Endothelial cell of umbilical vein (primary cell): ENCODE measurements at regions not wholly inside any gene's neighbourhood (a gene's known extent, or its start where the extent isn't known, plus 50 kb on each side); places are given as distances from the start of the nearest gene placed in this dataset.

Experiments used
- BruUV-seq: library from RNA; stranded (reverse); fragments of 400-500 nt; replicated peaks from 2 replicates; lab custom pipeline; 2021; lab: Mats Ljungman, UMichigan
- CTCF ChIA-PET: fragments of 300-600, 350-600 bp; sonication (Branson Sonifier 250); formaldehyde crosslinking; loops from one replicate; lab custom pipeline; 2021; ENCODE audit warnings: antibody characterized with exemption, inconsistent platforms; lab: Charles Lee
- POLR2A ChIA-PET: fragments of 300-600, 350-600 bp; sonication (Branson Sonifier 250); formaldehyde crosslinking; loops from one replicate; lab custom pipeline; 2021; ENCODE audit warnings: antibody characterized with exemption, inconsistent platforms; lab: Charles Lee
- DNase-seq: peaks from one replicate; pipeline ENCODE4 v3.0.0-alpha.2; 2011; ENCODE audit warnings: low read depth, low spot score
- FAIRE-seq: peaks from 2 replicates; lab custom pipeline; 2011; peaks lifted over from hg19 to GRCh38; lab: Jason Lieb, UNC
- H2AFZ ChIP-seq: 2 replicates; pipeline ENCODE4 v1.6.0; 2012; ENCODE audit warnings: low read depth, low read length, control low read depth, inconsistent platforms
- H3K27ac ChIP-seq: 2 replicates; pipeline ENCODE4 v1.5.1; 2011; ENCODE audit warnings: low read depth, mild to moderate bottlenecking, control low read depth, low read length, moderate library complexity; ENCODE audit not compliant: insufficient read depth
- H3K27me3 ChIP-seq, 2 experiments: 2 replicates each; pipeline versions ENCODE4 v1.6.0 to v1.6.1; 2011; ENCODE audit warnings: low read length in 2 of 2, mixed read lengths in 1 of 2; ENCODE audit not compliant: control insufficient read depth in 2 of 2, insufficient read depth in 2 of 2
- H3K36me3 ChIP-seq, 2 experiments: 2 replicates in 1 of 2; 3 replicates in 1 of 2; pipeline ENCODE4 v1.5.1; 2011; ENCODE audit warnings: low read length in 2 of 2, mild to moderate bottlenecking in 1 of 2, moderate library complexity in 1 of 2; ENCODE audit not compliant: control insufficient read depth in 2 of 2, insufficient read depth in 2 of 2; ENCODE audit errors: extremely low read depth in 1 of 2
- H3K4me1 ChIP-seq: 3 replicates; pipeline ENCODE4 v1.5.1; 2011; ENCODE audit warnings: mild to moderate bottlenecking, low read length; ENCODE audit not compliant: control insufficient read depth, insufficient read depth; ENCODE audit errors: extremely low read depth
- H3K4me2 ChIP-seq: 2 replicates; pipeline ENCODE4 v1.6.1; 2011; ENCODE audit warnings: low read length, control low read depth, mixed read lengths; ENCODE audit not compliant: insufficient read depth
- H3K4me3 ChIP-seq, 3 experiments: fragments of 200-600 bp in 1 of 3; sonication (generic), shearing (Covaris generic) in 1 of 3; replicated peaks in 1 of 3; 2 replicates each; pipeline ENCODE4 v1.5.1; 2011 to 2016; ENCODE audit warnings: control low read depth in 3 of 3, low read length in 3 of 3, mild to moderate bottlenecking in 2 of 3, inconsistent platforms in 1 of 3, low read depth in 1 of 3, moderate library complexity in 1 of 3; ENCODE audit not compliant: insufficient read depth in 1 of 3
- H3K79me2 ChIP-seq: 2 replicates; pipeline ENCODE4 v1.6.0; 2012; ENCODE audit warnings: low read length, inconsistent platforms; ENCODE audit not compliant: control insufficient read depth, insufficient read depth
- H3K9ac ChIP-seq: replicated peaks from 2 replicates; pipeline ENCODE3; 2011; ENCODE audit warnings: low read length, control low read depth; ENCODE audit not compliant: insufficient read depth; ENCODE audit errors: extremely low read depth
- H3K9me1 ChIP-seq: replicated peaks from 3 replicates; pipeline ENCODE4 v1.6.0; 2011; ENCODE audit warnings: mild to moderate bottlenecking, low read length; ENCODE audit not compliant: control insufficient read depth, insufficient read depth; ENCODE audit errors: extremely low read depth
- H3K9me3 ChIP-seq: replicated peaks from 2 replicates; pipeline ENCODE4 v1.5.1; 2012; ENCODE audit warnings: low read length, inconsistent platforms; ENCODE audit not compliant: control insufficient read depth, insufficient read depth
- H4K20me1 ChIP-seq: replicated peaks from 2 replicates; pipeline ENCODE3; 2011; ENCODE audit warnings: mild to moderate bottlenecking, low read length; ENCODE audit not compliant: control insufficient read depth, insufficient read depth; ENCODE audit errors: extremely low read depth
- CTCF ChIP-seq, 2 donors: IDR thresholded peaks; 1 replicate in 1 of 2; 2 replicates in 1 of 2; pipeline ENCODE4 v1.5.1; 2011; ENCODE audit warnings: low read length in 2 of 2, mild to moderate bottlenecking in 2 of 2, moderate library complexity in 2 of 2, control low read depth in 1 of 2, inconsistent platforms in 1 of 2, low read depth in 1 of 2; ENCODE audit not compliant: insufficient read depth in 1 of 2; ENCODE audit errors: extremely low read depth in 1 of 2
- EZH2 ChIP-seq: IDR thresholded peaks from 2 replicates; pipeline ENCODE4 v1.6.1; 2012; ENCODE audit warnings: borderline replicate concordance, low read depth, mild to moderate bottlenecking, moderate library complexity, low read length, inconsistent platforms; ENCODE audit not compliant: severe bottlenecking
- FOS ChIP-seq: IDR thresholded peaks from 2 replicates; pipeline ENCODE4 v1.6.1; 2011; ENCODE audit warnings: mild to moderate bottlenecking, low read length, moderate library complexity, borderline replicate concordance; ENCODE audit not compliant: insufficient read depth
- GATA2 ChIP-seq: IDR thresholded peaks from 2 replicates; pipeline ENCODE4 v1.7.0; 2011; ENCODE audit warnings: low read depth, mild to moderate bottlenecking, moderate library complexity, mixed read lengths, low read length; ENCODE audit not compliant: insufficient read length, insufficient read depth
- JUN ChIP-seq: IDR thresholded peaks from 2 replicates; pipeline ENCODE4 v1.6.1; 2011; ENCODE audit warnings: borderline replicate concordance, low read depth; ENCODE audit not compliant: insufficient read length, insufficient read depth
- MAX ChIP-seq: IDR thresholded peaks from 2 replicates; pipeline ENCODE4 v1.6.1; 2011; ENCODE audit not compliant: insufficient read depth, insufficient read length
- MYC ChIP-seq: IDR thresholded peaks from one replicate; pipeline ENCODE4 v1.6.1; 2011; ENCODE audit warnings: mild to moderate bottlenecking, low read depth, low read length
- POLR2A ChIP-seq: IDR thresholded peaks from 2 replicates; pipeline ENCODE4 v1.6.1; 2012; ENCODE audit warnings: low read depth, mild to moderate bottlenecking, control low read depth, low read length
- POLR2AphosphoS5 ChIP-seq: IDR thresholded peaks from 2 replicates; pipeline ENCODE4 v1.6.1; 2012; ENCODE audit warnings: low read depth, mild to moderate bottlenecking, control low read depth, low read length, moderate library complexity; ENCODE audit not compliant: insufficient read depth
- dilution Hi-C: fragments of 300-500 bp; cut with MboI; formaldehyde crosslinking; loops from one replicate; pipeline ENCODE4 v1.15.0; 2019; ENCODE audit warnings: low sequenced_read_pairs; ENCODE audit not compliant: extremely low pct_ligation_motif_present
- intact Hi-C: fragments of 100-400 bp; cut with micrococcal nuclease; formaldehyde crosslinking; loops from one replicate; pipeline ENCODE4 v1.10.0; 2022

- Histone ChIP-seq H3K4me2 (no peak overlapping the region), H3K9me3 (no peaks in the 10 kb centered on the region), H3K36me3 (no peaks in the 10 kb centered on the region), H3K27me3 (peaks cover 0 to 4% of the 10 kb centered on the region in 2 experiments), H2AFZ (no peak overlapping the region), H3K4me3 (no peak overlapping the region), H3K9me1 (no peaks in the 10 kb centered on the region), H3K27ac (no peak overlapping the region), H3K9ac (no peak overlapping the region), H3K4me1 (no peaks in the 10 kb centered on the region), H4K20me1 (no peaks in the 10 kb centered on the region), H3K79me2 (no peaks in the 10 kb centered on the region)
- FAIRE-seq: no peak
- TF ChIP-seq EZH2 (no peak), JUN (no peak), POLR2AphosphoS5 (no peak), GATA2 (no peak), MAX (no peak), CTCF (IDR thresholded peaks at IDR 0.05; ENCODE audit: extremely low read depth in 1 of 2, insufficient read depth in 1 of 2, low read depth in 1 of 2, low read length in 2 of 2) (no peak), FOS (no peak), MYC (no peak), POLR2A (no peak)
- CTCF ChIA-PET: interaction anchor here (1.3 kb wide), 1 partner anchor 12 kb away, joined by 4 read pairs; no protein-coding TSS in a partner anchor
- dilution Hi-C loops: no loop called here
- no peak for DNase-seq
- BruUV-seq: no TSS peak
- POLR2A ChIA-PET: no interaction called here
- intact Hi-C loops: no loop called here
These were observed 193.5 kb upstream of the NEBL start for GRCh38 chr10:21090609-21091082.
